IMR-90 (cell line): ENCODE measurements at regions not wholly inside any gene's neighbourhood (a gene's known extent, or its start where the extent isn't known, plus 50 kb on each side); places are given as distances from the start of the nearest gene placed in this dataset.

Experiments used
- ATAC-seq: fragments of 200-7000 bp; cut with Tn5 transposase; 2 replicates; pipeline ENCODE4 v1.9.1; 2020; ENCODE audit warnings: low read depth, mild to moderate bottlenecking, moderate library complexity
- BruUV-seq: library from RNA; stranded (reverse); fragments of 400-500 nt; replicated peaks from 2 replicates; lab custom pipeline; 2021; lab: Mats Ljungman, UMichigan
- CTCF ChIA-PET: fragments of 300-600 bp; formaldehyde crosslinking; extraction: SDS; loops from one replicate; lab custom pipeline; 2021; ENCODE audit warnings: antibody characterized with exemption; lab: Yijun Ruan, JAX
- POLR2A ChIA-PET: fragments of 300-600 bp; sonication (Branson Sonifier 250); formaldehyde crosslinking; loops from one replicate; lab custom pipeline; 2022; ENCODE audit warnings: antibody characterized with exemption; ENCODE audit not compliant: unreplicated experiment; lab: Charles Lee
- DNase-seq: peaks from one replicate; pipeline ENCODE4 v3.0.0; 2013
- H2AFZ ChIP-seq: replicated peaks from 2 replicates; pipeline ENCODE3; 2013; ENCODE audit warnings: low read length, mild to moderate bottlenecking; ENCODE audit not compliant: poor library complexity
- H2AK5ac ChIP-seq: 2 replicates; pipeline ENCODE4 v1.6.1; 2013; ENCODE audit warnings: low read depth, low read length, inconsistent platforms
- H2AK9ac ChIP-seq: replicated peaks from 2 replicates; pipeline ENCODE3; 2013; ENCODE audit warnings: mild to moderate bottlenecking, low read depth, low read length, moderate library complexity; ENCODE audit not compliant: poor library complexity
- H2BK120ac ChIP-seq: 2 replicates; pipeline ENCODE4 v1.6.1; 2013; ENCODE audit warnings: low read depth, low read length, inconsistent platforms
- H2BK15ac ChIP-seq: 3 replicates; pipeline ENCODE4 v1.6.1; 2013; ENCODE audit warnings: low read depth, low read length, inconsistent platforms
- H2BK20ac ChIP-seq: 2 replicates; pipeline ENCODE4 v1.6.1; 2013; ENCODE audit warnings: low read depth, mild to moderate bottlenecking, inconsistent platforms, low read length, moderate library complexity
- H2BK5ac ChIP-seq: 2 replicates; pipeline ENCODE4 v1.6.1; 2013; ENCODE audit warnings: mild to moderate bottlenecking, low read depth, low read length, inconsistent platforms; ENCODE audit not compliant: poor library complexity, severe bottlenecking
- H3K14ac ChIP-seq: replicated peaks from 2 replicates; pipeline ENCODE4 v1.6.1; 2013; ENCODE audit warnings: low read depth, low read length, inconsistent platforms
- H3K18ac ChIP-seq: 2 replicates; pipeline ENCODE4 v1.6.1; 2013; ENCODE audit warnings: low read depth, low read length, control low read depth
- H3K23ac ChIP-seq: 2 replicates; pipeline ENCODE4 v1.6.1; 2013; ENCODE audit warnings: low read depth, low read length, inconsistent platforms
- H3K27ac ChIP-seq: 2 replicates; pipeline ENCODE4 v1.5.1; 2013; ENCODE audit warnings: mild to moderate bottlenecking, control low read depth, low read length; ENCODE audit not compliant: insufficient read depth
- H3K27me3 ChIP-seq: 2 replicates; pipeline ENCODE4 v1.6.1; 2013; ENCODE audit warnings: low read length; ENCODE audit not compliant: control insufficient read depth, insufficient read depth
- H3K36me3 ChIP-seq: 2 replicates; pipeline ENCODE4 v1.6.1; 2013; ENCODE audit warnings: low read length, mixed read lengths; ENCODE audit not compliant: control insufficient read depth, insufficient read depth
- H3K4ac ChIP-seq: 2 replicates; pipeline ENCODE4 v1.6.1; 2013; ENCODE audit warnings: low read depth, low read length, inconsistent platforms
- H3K4me1 ChIP-seq: 2 replicates; pipeline ENCODE4 v1.6.1; 2013; ENCODE audit warnings: low read length, mixed read lengths; ENCODE audit not compliant: control insufficient read depth, insufficient read depth
- H3K4me2 ChIP-seq: 2 replicates; pipeline ENCODE4 v1.6.1; 2013; ENCODE audit warnings: low read depth, mild to moderate bottlenecking, control low read depth, low read length, moderate library complexity
- H3K4me3 ChIP-seq: 2 replicates; pipeline ENCODE4 v1.5.1; 2013; ENCODE audit warnings: low read depth, mild to moderate bottlenecking, control low read depth, low read length, moderate library complexity; ENCODE audit not compliant: insufficient read depth
- H3K56ac ChIP-seq: 2 replicates; pipeline ENCODE4 v1.6.1; 2013; ENCODE audit warnings: low read length, inconsistent platforms; ENCODE audit not compliant: insufficient read depth; ENCODE audit errors: extremely low read depth
- H3K79me1 ChIP-seq, 2 experiments: 2 replicates each; pipeline ENCODE4 v1.6.1; 2013; ENCODE audit warnings: low read length in 2 of 2, inconsistent platforms in 1 of 2, low read depth in 1 of 2
- H3K9ac ChIP-seq: 2 replicates; pipeline ENCODE4 v1.6.1; 2013; ENCODE audit warnings: low read depth, low read length, control low read depth
- H3K9me1 ChIP-seq: 2 replicates; pipeline ENCODE4 v1.6.1; 2013; ENCODE audit warnings: low read length, inconsistent platforms; ENCODE audit not compliant: insufficient read depth
- H3K9me3 ChIP-seq: 2 replicates; pipeline ENCODE4 v1.6.1; 2013; ENCODE audit warnings: low read length; ENCODE audit not compliant: control insufficient read depth, insufficient read depth
- H4K20me1 ChIP-seq: 2 replicates; pipeline ENCODE4 v1.6.1; 2013; ENCODE audit warnings: low read length, inconsistent platforms; ENCODE audit not compliant: insufficient read depth
- H4K5ac ChIP-seq: 2 replicates; pipeline ENCODE4 v1.6.1; 2013; ENCODE audit warnings: mild to moderate bottlenecking, low read depth, low read length, control low read depth
- H4K8ac ChIP-seq, 2 experiments: 2 replicates each; pipeline ENCODE4 v1.6.1; 2013; ENCODE audit warnings: low read depth in 2 of 2, low read length in 2 of 2, control low read depth in 1 of 2, inconsistent platforms in 1 of 2
- H4K91ac ChIP-seq: 2 replicates; pipeline ENCODE4 v1.6.1; 2013; ENCODE audit warnings: low read depth, low read length, inconsistent platforms; ENCODE audit not compliant: insufficient read depth
- USF2 ChIP-seq: fragments of 150-350 bp; IDR thresholded peaks from 2 replicates; pipeline ENCODE4 v1.6.1; 2017; ENCODE audit warnings: mild to moderate bottlenecking, antibody characterized with exemption, low read length, low read depth
- WGBS, 2 experiments: methylation state at CpG; one replicate each; pipeline versions ENCODE4 v1.1.5 to v1.1.7; 2013; ENCODE audit warnings: missing lambda C conversion rate in 2 of 2; ENCODE audit not compliant: insufficient read length in 1 of 2; ENCODE audit errors: extremely low coverage in 2 of 2; 5-methylcytosine and 5-hydroxymethylcytosine counted together
- dilution Hi-C: fragments of 300-500 bp; cut with HindIII; formaldehyde crosslinking; loops from one replicate; pipeline ENCODE4 v1.14.3; 2018; ENCODE audit warnings: low sequenced_read_pairs; ENCODE audit not compliant: unreplicated experiment
- in situ Hi-C: fragments of 300-500 bp; cut with MboI; formaldehyde crosslinking; loops from 3 replicates; pipeline ENCODE4 v1.14.3; 2019; ENCODE audit warnings: low sequenced_read_pairs, inconsistent platforms, mixed read lengths
- intact Hi-C: fragments of 100-400 bp; cut with micrococcal nuclease; formaldehyde crosslinking; loops from 2 replicates; pipeline ENCODE4 v1.10.0; 2022
- TF ChIP-seq, protein P1 (sequence below): fragments of 150-350 bp; IDR thresholded peaks from 2 replicates; pipeline ENCODE4 v1.6.1; 2016; ENCODE audit warnings: low read depth, mild to moderate bottlenecking, low read length, moderate library complexity, borderline replicate concordance

- H3K9me3 ChIP-seq = no peaks in the 10 kb centered on the region
- no peak for TF ChIP-seq USF2
- TF ChIP-seq, protein P1, sequence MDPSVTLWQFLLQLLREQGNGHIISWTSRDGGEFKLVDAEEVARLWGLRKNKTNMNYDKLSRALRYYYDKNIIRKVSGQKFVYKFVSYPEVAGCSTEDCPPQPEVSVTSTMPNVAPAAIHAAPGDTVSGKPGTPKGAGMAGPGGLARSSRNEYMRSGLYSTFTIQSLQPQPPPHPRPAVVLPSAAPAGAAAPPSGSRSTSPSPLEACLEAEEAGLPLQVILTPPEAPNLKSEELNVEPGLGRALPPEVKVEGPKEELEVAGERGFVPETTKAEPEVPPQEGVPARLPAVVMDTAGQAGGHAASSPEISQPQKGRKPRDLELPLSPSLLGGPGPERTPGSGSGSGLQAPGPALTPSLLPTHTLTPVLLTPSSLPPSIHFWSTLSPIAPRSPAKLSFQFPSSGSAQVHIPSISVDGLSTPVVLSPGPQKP = no peak
- BruUV-seq = no TSS peak
- no peak overlapping the region for H3K9ac ChIP-seq
- H3K79me1 ChIP-seq = no peaks in the 10 kb centered on the region; a peak in 1 of 4 replicates
- H3K14ac ChIP-seq = no peak overlapping the region
- no peak overlapping the region for H3K18ac ChIP-seq
- no peak overlapping the region for H2BK20ac ChIP-seq
- no peak overlapping the region for H3K4me2 ChIP-seq
- ChIA-PET CTCF (no interaction called here), POLR2A (no interaction called here)
- DNase-seq = no peak
- dilution Hi-C loops (no loop called here), intact Hi-C loops (no loop called here), in situ Hi-C loops (no loop called here)
- H2AK9ac ChIP-seq = no peak overlapping the region
- no peak overlapping the region for H3K4me3 ChIP-seq
- H2BK120ac ChIP-seq = no peak overlapping the region
- no peaks in the 10 kb centered on the region for H3K36me3 ChIP-seq
- H3K9me1 ChIP-seq = no peaks in the 10 kb centered on the region
- H2AFZ ChIP-seq = no peak overlapping the region
- H4K91ac ChIP-seq = no peak overlapping the region
- no peak overlapping the region for H4K5ac ChIP-seq
- no peak overlapping the region for H4K8ac ChIP-seq
- H3K23ac ChIP-seq = no peak overlapping the region
- no peak overlapping the region for H2AK5ac ChIP-seq
- H3K27me3 ChIP-seq = no peaks in the 10 kb centered on the region
- H3K4ac ChIP-seq = no peak overlapping the region
- no peak for ATAC-seq
- no peak overlapping the region for H3K56ac ChIP-seq
- no peak overlapping the region for H2BK15ac ChIP-seq
- WGBS, 2 experiments = no CpG with 5 or more reads among the region's 5 CpGs
- H3K27ac ChIP-seq = no peak overlapping the region
- H3K4me1 ChIP-seq = no peaks in the 10 kb centered on the region
- H4K20me1 ChIP-seq = no peaks in the 10 kb centered on the region
- H2BK5ac ChIP-seq = no peak overlapping the region
Observed at GRCh38 chr6:144607998-144608735, 323.0 kb downstream of the UTRN start.
